Heart left ventricle (tissue), 16 donors: ENCODE measurements at regions not wholly inside any gene's neighbourhood (a gene's known extent, or its start where the extent isn't known, plus 50 kb on each side); places are given as distances from the start of the nearest gene placed in this dataset.
"Not testable (repeated sequence)": the region's sequence is repeated elsewhere in the genome, so short reads cannot be mapped to it uniquely, and the experiment has no call there.

Experiments
- ATAC-seq, 4 donors: fragments of 200-7000 bp; cut with Tn5 transposase; one replicate each; pipeline ENCODE4 v1.9.1; 2020 to 2022; ENCODE audit warnings: moderate library complexity in 4 of 4, mild to moderate bottlenecking in 3 of 4, moderate number of reproducible peaks in 1 of 4
- DNase-seq, 5 donors: peaks; one replicate each; pipeline ENCODE4 v3.0.0-alpha.2; 2020
- H3K27ac ChIP-seq, 12 donors: fragments of 200-600 bp; sonication (generic) in 4 of 12; one replicate each; pipeline versions ENCODE4 v1.5.0 to v1.8.0; 2016 to 2022; ENCODE audit warnings: mild to moderate bottlenecking in 2 of 12
- H3K27me3 ChIP-seq, 9 donors: fragments of 200-600 bp; sonication (generic) in 2 of 9; one replicate each; pipeline versions ENCODE4 v1.5.1 to v1.8.0; 2016 to 2022; ENCODE audit warnings: mild to moderate bottlenecking in 3 of 9
- H3K36me3 ChIP-seq, 9 donors: fragments of 200-600 bp; sonication (generic) in 2 of 9; one replicate each; pipeline versions ENCODE4 v1.5.0 to v1.8.0; 2018 to 2022; ENCODE audit warnings: mild to moderate bottlenecking in 2 of 9
- H3K4me1 ChIP-seq, 12 donors: fragments of 200-600 bp; sonication (generic) in 4 of 12; one replicate each; pipeline versions ENCODE4 v1.5.0 to v1.8.0; 2016 to 2022; ENCODE audit warnings: mild to moderate bottlenecking in 3 of 12
- H3K4me3 ChIP-seq, 12 donors: fragments of 200-600 bp; sonication (generic) in 4 of 12; one replicate each; pipeline versions ENCODE4 v1.5.0 to v1.8.0; 2017 to 2022; ENCODE audit warnings: mild to moderate bottlenecking in 9 of 12, moderate library complexity in 4 of 12
- H3K9me3 ChIP-seq, 12 donors: fragments of 200-600 bp; sonication (generic) in 4 of 12; one replicate each; pipeline versions ENCODE4 v1.5.0 to v1.8.0; 2016 to 2022; ENCODE audit warnings: mild to moderate bottlenecking in 1 of 12
- POLR2A ChIP-seq, 2 donors: fragments of 450-650 bp; IDR thresholded peaks; one replicate each; pipeline ENCODE4 v1.6.1; 2017; ENCODE audit warnings: antibody characterized with exemption in 2 of 2, mild to moderate bottlenecking in 2 of 2, moderate library complexity in 2 of 2
- WGBS, 4 donors: extraction: QIAGEN DNeasy Blood & Tissue Kit in 2 of 4; methylation state at CpG; one replicate each; pipeline versions ENCODE4 v1.1.5 to v1.1.7; 2013 to 2018; 5-methylcytosine and 5-hydroxymethylcytosine counted together
- intact Hi-C, 10 donors: fragments of 100-400 bp; cut with DNase I; formaldehyde crosslinking; loops; one replicate each; pipeline versions ENCODE4 v1.11.1 to v1.14.2; 2022
- TF ChIP-seq, protein P1 (sequence below), 12 donors: fragments of 200-600 bp; sonication (generic) in 4 of 12; IDR thresholded peaks; one replicate each; pipeline versions ENCODE4 v1.5.0 to v1.8.0; 2018 to 2022; ENCODE audit warnings: antibody characterized with exemption in 12 of 12, mild to moderate bottlenecking in 5 of 12
- donor health status: ischemic (EF 13 %, LVEDD 7.1; RV severe dilation, severe dysfunction).
- donor health status: healthy with polysubstance abuse.
- donor health status: DM: no; HTN: yes; CAD: no.
- donor health status: DM: no; HTN: no; CAD: no.
- donor health status: ischemic (EF 25% LVEDD 6.9; RV normal size, moderate dysfunction).
- donor health status: ischemic (EF 25% LVEDD 5.7; RV mildly dilated, moderate dysfunction).
- donor health status: healthy.
- donor health status: DM: yes; HTN: yes; CAD: no.
- donor health status: ischemic (EF 35%, LVEDD 5.7; RV mildly dilated, moderate dysfunction).
- donor health status: nonischemic (EF 11% LVEDD 7.7; RV severe dilation, severe dysfunction).
- donor health status: DM: yes; HTN: yes; CAD: no.
- donor health status: PGD.
- donor health status: ischemic (EF 29% LVEDD 5.4; RV normal size, mild dysfunction).
- donor health status: nonischemic (EF 23%, LVEDD 6.1; RV moderate dilation, normal function).

DNA sequence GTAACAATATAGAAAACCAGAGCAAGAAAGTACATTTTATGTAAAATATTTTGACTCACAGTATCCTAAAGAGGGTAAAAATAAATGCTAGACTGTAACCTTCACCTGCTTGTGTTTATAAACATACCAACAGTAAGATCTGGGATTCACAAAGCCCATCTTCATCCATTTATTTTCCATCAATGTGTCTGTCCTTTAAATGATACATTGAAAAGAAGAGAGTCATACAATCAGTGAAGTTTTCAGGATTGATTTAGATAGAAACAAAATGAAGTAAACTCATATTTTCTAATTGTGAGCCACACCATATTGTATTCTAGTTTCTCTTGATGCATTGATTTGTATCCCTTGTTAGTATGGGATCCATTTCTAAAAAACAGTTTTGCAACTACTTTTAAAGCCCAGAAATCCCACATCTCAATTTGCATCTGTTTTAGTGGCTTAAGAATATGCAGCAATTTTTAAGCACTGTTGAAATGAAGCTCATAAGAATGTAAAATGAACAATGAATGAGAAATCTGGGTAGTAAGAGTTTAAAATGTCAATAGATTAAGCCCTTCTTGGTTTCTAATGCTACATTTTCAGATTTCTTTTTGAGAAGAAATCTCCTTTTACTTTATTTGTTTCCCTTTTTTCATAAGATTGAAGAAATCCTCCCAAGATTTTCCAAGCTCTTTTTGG is 548.1 kb upstream of the ADGRL2 start:
- Histone ChIP-seq H3K9me3 (no peaks in the 10 kb centered on the region), H3K4me3 (no peak overlapping the region), H3K4me1 (no peaks in the 10 kb centered on the region), H3K36me3 (no peaks in the 10 kb centered on the region), H3K27me3 (no peaks in the 10 kb centered on the region), H3K27ac (no peak overlapping the region)
- DNase-seq (no peak), ATAC-seq (no peak)
- intact Hi-C loops, result no loop called here
- TF ChIP-seq, protein P1, sequence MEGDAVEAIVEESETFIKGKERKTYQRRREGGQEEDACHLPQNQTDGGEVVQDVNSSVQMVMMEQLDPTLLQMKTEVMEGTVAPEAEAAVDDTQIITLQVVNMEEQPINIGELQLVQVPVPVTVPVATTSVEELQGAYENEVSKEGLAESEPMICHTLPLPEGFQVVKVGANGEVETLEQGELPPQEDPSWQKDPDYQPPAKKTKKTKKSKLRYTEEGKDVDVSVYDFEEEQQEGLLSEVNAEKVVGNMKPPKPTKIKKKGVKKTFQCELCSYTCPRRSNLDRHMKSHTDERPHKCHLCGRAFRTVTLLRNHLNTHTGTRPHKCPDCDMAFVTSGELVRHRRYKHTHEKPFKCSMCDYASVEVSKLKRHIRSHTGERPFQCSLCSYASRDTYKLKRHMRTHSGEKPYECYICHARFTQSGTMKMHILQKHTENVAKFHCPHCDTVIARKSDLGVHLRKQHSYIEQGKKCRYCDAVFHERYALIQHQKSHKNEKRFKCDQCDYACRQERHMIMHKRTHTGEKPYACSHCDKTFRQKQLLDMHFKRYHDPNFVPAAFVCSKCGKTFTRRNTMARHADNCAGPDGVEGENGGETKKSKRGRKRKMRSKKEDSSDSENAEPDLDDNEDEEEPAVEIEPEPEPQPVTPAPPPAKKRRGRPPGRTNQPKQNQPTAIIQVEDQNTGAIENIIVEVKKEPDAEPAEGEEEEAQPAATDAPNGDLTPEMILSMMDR (IDR thresholded peaks at IDR 0.05), result no peak
- TF ChIP-seq POLR2A (IDR thresholded peaks at IDR 0.05), result no peak

DNA sequence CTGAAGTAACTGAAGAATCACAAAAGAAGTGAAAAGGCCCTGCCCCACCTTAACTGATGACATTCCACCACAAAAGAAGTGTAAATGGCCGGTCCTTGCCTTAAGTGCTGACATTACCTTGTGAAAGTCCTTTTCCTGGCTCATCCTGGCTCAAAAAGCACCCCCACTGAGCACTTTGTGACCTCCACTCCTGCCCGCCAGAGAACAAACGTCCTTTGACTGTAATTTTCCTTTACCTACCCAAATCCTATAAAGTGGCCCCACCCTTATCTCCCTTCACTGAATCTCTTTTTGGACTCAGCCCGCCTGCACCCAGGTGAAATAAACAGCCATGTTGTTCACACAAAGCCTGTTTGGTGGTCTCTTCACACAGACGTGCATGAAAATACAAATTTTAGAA is 549.9 kb upstream of the ADGRL2 start:
- intact Hi-C loops, DNase-seq, ATAC-seq: not testable (repeated sequence)

DNA sequence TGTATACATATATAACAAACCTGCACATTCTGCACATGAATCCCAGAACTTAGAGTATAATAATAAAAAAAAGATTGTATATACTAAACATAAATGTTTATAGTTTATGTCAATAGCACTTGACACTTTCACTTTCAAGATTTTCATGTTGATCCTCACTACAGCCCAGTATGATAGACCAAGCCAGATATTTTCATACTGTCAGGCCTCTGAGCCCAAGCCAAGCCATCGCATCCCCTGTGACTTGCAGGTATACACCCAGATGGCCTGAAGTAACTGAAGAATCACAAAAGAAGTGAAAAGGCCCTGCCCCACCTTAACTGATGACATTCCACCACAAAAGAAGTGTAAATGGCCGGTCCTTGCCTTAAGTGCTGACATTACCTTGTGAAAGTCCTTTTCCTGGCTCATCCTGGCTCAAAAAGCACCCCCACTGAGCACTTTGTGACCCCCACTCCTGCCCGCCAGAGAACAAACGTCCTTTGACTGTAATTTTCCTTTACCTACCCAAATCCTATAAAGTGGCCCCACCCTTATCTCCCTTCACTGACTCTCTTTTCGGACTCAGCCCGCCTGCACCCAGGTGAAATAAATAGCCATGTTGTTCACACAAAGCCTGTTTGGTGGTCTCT is 555.5 kb upstream of the ADGRL2 start:
- DNase-seq, H3K9me3 ChIP-seq, H3K4me3 ChIP-seq, H3K36me3 ChIP-seq, H3K27me3 ChIP-seq, intact Hi-C loops, H3K27ac ChIP-seq, ATAC-seq, H3K4me1 ChIP-seq: not testable (repeated sequence)
- WGBS, 4 donors, result 82 to 91% (median 84%) methylated on average over 5 to 6 of the region's 6 CpGs

More for the DNA sequence above, 549.9 kb upstream of the ADGRL2 start:
- H3K4me1 ChIP-seq, H3K27ac ChIP-seq, H3K4me3 ChIP-seq, H3K36me3 ChIP-seq, H3K27me3 ChIP-seq, H3K9me3 ChIP-seq: not testable (repeated sequence)
- 80 to 92% (median 84%) methylated on average over 4 to 5 of the region's 5 CpGs for WGBS, 4 donors

DNA sequence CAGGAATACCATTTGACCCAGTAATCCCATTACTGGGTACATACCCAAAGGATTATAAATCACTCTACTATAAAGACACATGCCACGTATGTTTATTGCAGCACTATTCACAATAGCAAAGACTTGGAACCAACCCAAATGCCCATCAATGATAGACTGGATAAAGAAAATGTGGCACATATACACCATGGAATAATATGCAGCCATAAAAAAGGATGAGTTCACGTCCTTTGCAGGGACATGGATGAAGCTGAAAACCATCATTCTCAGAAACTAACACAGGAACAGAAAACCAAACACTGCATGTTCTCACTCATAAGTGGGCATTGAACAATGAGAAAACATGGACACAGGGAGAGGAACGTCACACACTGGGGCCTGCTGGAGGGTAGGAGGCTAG is 556.1 kb upstream of the ADGRL2 start:
- not testable (repeated sequence) for DNase-seq

DNA sequence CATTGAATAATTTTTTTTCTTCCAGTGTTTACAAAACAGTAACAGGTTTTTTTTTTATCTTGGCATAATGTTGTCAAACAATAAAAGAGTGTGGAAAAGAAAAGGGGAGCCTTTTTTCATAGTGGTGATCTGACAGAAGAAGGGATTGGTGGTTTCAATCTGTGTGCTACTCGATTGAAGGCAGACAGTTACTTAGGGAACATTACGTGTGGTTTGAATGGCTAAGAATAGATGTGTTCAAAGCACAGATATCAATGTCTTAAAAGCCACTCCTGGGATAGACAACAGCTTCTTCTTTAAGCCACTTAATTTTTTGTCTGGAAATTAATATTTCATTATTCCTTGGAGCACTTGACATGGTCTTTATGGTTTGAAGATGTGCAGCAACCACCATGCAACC is 558.6 kb upstream of the ADGRL2 start:
- ATAC-seq (peak in 2 of 4 donors; percentile 50 to 57), DNase-seq (no peak)
- TF ChIP-seq, protein P1 (IDR thresholded peaks at IDR 0.05), result no peak
- TF ChIP-seq POLR2A (IDR thresholded peaks at IDR 0.05), result no peak
- Histone ChIP-seq H3K9me3 (peaks cover 0 to 4% (median 0%) of the 10 kb centered on the region in 12 donors), H3K36me3 (no peaks in the 10 kb centered on the region), H3K27ac (no peak overlapping the region), H3K4me3 (no peak overlapping the region), H3K4me1 (peaks cover 0 to 7% (median 0%) of the 10 kb centered on the region in 12 donors), H3K27me3 (no peaks in the 10 kb centered on the region)
- WGBS, 4 donors, result 43 to 53% (median 45%) methylated on average over 2 of the region's 2 CpGs
- intact Hi-C loops, result no loop called here

More for the DNA sequence above, 556.1 kb upstream of the ADGRL2 start:
- H3K4me1 ChIP-seq, H3K27ac ChIP-seq, H3K4me3 ChIP-seq, H3K36me3 ChIP-seq, H3K9me3 ChIP-seq, ATAC-seq, H3K27me3 ChIP-seq, intact Hi-C loops: not testable (repeated sequence)
- WGBS, 4 donors, result 92 to 96% (median 94%) methylated on average over 3 of the region's 3 CpGs
